ENCODE measurements at regions not wholly inside any gene's neighbourhood (a gene's known extent, or its start where the extent isn't known, plus 50 kb on each side); places are given as distances from the start of the nearest gene placed in this dataset.

DNA sequence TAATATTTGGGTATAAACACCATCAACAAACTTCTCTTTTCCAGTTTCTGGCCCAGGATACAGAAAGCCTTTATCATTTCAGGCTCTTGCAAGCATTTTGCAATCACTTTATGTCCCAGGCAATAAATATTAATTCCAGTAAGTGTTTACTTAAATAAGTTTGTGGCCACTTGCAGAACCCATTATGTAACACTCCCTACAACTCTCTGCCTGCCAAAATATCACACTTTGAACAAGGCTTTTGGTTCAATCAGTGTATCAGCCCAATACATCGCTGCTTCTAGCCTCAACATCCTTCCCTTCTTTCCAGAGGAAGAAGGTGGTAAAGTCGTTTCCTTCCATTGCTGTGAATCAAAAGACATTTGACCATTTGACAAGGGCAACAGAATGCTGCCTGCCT, 203.0 kb upstream of the USP25 start:
- DNase-seq (ENCODE audit: low read depth in 2 of 2), result no peak

DNA sequence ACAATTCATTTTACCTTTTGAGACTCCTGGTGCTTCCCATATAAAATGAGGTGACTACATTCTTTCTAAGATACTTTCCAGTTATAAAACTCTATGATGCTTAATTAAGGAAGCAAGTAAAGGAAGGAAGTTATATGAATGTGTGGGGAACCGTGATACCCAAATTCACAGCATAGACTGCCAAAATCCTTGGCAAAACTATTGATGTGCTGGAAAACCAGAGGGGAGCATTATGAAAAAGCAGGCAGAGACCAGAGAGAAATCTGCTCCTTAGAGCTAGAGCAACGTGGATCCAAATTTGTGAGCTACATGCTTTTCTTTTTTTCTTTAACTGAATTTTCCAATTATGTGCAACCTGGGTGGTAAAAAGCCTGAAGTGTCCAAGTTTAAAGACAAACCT, 201.4 kb upstream of the USP25 start:
- no peak for DNase-seq (ENCODE audit: low read depth in 2 of 2)

DNA sequence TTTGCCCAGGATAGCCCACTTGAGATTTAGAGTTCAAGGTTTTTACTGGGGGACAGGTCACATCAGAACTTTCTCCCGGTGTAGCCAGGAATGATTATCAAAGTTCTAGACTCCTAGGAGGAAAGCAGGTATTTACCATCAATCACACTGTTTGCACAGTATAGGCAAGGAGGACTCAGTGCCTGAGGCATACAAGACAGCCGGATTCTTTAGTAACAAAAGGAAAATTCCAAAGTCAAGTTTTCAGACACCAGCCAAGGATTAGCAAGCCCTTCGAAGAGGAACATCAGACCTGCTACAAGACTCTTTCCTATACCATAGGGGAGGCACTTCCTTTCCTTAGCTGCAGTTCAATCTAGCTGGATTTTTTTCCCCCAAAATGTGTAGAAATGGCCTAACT, 197.8 kb upstream of the USP25 start:
- DNase-seq (ENCODE audit: low read depth in 2 of 2), result no peak

DNA sequence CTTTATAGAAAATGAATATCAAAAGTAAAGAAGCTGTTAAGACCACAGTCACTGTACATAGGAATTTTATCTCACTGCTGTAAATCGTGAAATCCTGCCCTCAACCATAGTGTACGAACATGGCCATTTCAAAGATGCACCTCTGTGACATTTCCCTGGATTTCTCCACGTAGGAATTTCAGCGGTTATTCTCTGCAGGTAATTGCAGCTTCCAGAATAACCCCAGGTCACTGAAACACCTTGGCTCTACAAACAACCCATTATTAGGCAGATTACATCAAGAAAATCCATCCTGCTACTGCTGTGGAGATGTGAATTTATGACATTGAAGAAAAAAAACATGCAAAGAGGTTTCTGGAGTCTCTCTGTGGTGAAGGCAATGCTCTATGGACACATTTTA, 196.2 kb upstream of the USP25 start:
- no peak for DNase-seq (ENCODE audit: low read depth in 2 of 2)

DNA sequence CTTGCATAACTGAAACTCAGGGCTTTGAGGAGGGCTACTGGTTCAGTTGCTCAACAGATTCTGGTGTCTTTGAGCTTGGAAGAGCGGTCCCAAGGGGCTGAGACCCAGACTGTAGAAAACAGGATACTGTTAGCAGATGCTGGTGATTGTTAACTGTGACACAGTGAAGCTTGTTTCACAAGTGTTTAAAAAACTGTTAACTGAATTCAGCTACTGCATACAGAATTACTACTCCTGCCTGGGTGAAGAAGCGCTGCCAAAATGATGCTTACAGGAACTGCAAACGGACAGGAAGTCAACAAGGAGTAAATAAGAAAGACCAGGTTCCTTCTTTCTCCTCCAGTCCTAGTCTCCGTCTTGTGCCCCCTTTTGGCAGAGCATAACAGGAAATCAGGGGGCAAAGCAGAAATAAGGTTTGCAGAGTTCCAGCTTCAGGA, 195.3 kb upstream of the USP25 start:
- DNase-seq (ENCODE audit: low read depth in 2 of 2), result no peak

DNA sequence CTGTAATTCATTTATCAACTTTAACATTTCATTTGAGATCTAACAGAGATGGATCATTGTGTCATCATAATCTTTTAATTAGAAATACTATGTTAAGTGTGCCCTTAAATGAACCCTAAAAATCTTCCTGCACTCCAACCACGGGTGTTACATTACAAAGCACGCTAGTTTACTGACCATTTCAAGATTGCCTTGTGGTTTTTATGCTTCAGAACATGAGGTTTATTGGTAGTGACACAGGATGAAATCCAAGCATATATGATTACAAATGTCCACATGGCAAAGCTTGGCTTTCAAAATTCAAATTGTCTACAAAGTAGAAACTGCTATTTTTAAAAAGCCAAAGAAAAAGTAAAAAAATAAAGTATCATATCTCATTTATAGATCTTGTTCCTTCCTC, 190.4 kb upstream of the USP25 start:
- DNase-seq (ENCODE audit: low read depth in 2 of 2), result no peak

DNA sequence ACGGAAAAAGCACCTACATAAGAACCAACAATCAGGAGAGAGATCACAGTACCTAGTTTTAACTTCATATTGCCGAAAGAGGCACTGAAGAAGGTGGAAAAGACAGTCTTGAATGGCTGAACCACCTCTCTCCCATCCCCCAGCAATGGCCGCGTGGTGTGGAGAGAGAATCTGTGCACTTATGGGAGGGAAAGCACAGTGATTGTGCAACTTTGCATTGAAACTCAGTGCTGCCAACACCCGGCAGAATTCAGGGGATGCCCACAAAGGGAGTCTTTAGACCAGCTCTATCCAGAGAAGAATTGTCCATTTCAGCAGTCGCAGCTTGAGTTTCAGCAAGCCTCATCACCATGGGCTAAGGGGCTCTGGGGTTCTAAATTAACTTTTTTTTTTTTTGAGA, 186.3 kb upstream of the USP25 start:
- DNase-seq (ENCODE audit: low read depth in 2 of 2), result no peak

DNA sequence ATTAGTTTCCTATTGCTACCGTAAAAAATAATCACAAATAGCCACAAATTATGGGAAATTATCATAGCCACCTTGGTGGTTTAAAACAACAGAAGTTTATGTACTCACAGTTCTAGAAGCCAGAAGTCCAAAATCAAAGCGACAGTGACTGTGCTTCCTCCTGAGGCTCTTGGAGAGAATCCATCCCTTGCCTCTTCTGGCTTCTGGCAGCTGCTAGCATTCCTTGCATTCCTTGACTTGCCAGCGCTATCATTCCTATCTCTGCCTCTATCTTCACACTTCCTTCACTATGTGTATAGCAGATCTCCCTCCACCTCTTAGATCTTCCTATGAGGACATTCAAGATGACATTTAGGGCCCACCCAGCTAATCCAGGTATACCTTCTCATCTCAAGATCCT, 180.1 kb upstream of the USP25 start:
- DNase-seq (ENCODE audit: low read depth in 2 of 2), result no peak

DNA sequence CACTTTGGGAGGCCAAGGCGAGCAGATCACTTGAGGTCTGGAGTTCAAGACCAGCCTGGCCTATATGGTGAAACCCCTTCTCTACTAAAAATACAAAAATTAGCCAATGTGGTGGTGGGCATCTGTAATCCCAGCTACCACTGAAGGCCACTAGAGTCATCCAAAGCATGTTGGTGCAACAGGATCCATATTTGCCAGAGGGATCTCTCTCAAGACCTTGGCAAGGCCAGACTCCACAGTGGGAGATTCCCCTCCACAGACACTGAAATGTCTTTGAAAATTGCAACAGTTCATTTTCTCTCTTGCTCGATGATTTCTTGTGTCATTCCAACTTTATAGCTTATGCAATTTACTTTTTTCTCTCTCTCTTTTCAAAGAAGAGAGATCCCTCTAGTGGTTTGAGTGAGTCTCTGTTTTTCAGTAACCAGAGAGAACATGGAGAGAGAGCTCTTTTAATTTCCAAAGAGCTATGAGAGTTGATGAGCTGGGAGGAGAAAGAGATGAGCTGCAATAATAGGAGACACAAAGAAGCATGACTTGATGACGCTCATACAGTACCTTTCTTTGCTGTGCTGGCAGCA, 176.8 kb upstream of the USP25 start:
- no peak for DNase-seq (ENCODE audit: low read depth in 2 of 2)

DNA sequence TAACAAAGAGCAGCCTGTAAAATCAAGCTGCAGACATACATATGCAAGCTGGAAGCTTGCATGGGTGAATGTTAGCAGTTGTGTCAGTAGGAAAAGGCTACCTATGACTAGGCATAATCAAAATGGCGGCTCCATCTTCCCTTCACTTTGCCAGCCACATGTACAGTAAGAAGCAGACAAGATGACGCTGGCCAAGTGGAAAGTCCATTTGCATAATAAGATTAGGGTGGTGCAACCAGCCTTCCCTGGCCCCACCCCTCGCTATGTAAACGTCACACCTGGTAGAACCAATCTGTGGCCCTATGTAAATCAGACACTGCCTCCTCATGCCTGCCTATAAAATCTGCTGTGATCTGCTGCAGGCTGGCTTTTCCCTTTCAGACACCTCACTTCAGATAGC, 171.9 kb upstream of the USP25 start:
- DNase-seq (ENCODE audit: low read depth in 2 of 2), result no peak

DNA sequence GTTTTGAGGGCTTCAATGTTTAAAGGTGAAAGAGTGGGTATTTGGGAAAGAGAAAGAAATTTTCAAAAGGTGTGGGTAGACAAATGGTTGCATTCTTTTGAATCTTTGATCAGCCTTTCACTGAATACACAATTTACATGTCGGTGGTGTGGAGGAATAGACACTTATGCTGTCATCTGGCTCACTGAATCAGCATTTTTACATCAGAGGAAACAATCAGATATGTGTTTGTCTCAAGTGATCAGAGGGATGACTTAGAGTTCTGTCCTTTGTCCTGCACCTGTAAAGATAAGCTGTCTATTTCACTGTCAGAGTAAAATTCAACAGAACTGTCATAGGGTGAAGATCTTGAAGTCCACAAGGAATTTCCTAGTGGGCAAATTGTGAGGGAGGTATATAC, 170.9 kb upstream of the USP25 start:
- DNase-seq (ENCODE audit: low read depth in 2 of 2), result no peak

DNA sequence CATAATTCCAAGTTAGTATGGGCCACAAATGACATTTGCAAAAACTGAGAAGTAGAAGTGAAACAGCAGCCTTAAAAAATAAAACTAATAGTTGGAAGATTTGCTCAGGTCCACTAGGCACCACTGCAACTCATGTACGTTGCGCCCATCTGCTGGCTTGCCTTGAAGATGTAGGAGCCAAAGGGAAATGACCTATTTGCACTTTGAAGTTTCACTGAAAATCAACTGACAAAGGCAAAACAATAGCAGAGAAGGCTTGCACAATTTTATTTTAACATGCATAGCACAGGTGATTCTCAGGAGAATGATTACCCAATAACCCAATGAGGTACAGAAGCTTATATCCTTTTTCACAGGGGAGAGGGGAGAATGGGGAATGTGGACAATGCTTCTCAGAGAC, 170.1 kb upstream of the USP25 start:
- DNase-seq (ENCODE audit: low read depth in 2 of 2), result no peak

DNA sequence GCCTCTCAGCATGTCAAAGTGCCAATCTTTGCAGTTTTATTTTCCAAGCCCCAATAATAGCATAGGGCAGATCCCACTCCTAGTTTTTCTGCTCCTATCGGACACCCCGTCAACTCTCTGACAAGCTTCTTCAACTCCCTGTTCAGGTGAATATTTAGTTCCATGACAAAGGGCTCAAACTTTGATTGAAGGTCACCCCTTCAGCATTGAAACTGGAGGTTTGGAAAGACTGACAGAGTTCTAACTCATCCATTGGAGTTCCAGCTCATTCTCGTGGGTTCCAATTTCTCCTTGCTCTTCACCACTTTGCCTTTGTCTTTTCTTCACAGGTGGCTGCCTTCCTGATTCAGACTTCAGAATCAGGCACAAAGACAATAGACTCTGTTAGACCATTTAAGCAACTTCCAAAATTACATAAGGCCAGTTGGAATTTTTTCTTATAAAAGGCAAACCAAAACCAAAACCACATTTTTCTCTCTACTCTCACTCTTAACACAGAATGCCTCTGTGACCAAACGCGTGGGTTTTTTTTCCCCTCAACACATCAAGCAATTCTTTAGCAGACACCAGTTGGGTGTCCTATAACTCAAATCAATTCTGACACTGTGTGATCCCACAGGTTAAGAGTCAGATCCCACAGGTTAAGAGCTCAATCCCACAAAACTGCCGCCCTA, 169.3 kb upstream of the USP25 start:
- no peak for DNase-seq (ENCODE audit: low read depth in 2 of 2)

DNA sequence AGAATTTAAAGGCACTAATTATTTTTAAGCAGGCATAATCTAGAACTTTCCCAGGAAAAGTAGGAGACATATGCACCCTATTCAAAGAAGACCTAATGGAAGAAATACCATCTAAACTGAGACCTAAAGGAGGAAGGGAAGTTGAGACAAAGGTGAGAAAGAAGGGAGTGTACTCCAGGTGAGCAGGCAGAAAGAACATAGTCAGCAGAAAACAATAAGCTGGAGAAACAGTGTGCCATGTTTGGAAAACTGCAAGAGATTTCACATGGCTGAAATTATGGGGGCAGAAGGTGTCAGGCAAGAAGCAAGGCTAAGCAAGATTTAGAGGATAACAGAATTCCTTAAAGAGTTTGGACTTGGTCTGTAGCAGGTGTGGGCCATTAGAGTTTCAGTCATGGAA, 167.0 kb upstream of the USP25 start:
- DNase-seq (ENCODE audit: low read depth in 2 of 2), result no peak

DNA sequence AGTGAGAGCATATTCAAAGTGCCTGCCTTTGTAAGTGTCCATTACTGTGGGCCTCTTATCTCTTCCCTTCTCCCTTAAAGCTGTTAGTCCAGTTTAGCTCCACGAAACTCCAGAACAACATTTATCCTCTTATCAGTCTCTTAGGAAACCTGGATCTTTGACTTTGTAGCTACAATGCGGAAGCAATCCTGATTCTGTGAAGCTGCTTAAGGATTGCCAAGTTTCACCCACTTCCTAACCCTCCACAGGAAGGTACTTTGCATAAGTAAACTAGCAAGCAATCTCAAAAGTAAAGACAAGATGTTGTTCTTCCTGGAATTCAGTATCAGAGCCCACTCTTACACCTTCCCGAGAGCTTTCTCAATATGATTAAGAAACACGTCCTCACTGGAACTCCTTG, 164.9 kb upstream of the USP25 start:
- DNase-seq (ENCODE audit: low read depth in 2 of 2), result no peak

DNA sequence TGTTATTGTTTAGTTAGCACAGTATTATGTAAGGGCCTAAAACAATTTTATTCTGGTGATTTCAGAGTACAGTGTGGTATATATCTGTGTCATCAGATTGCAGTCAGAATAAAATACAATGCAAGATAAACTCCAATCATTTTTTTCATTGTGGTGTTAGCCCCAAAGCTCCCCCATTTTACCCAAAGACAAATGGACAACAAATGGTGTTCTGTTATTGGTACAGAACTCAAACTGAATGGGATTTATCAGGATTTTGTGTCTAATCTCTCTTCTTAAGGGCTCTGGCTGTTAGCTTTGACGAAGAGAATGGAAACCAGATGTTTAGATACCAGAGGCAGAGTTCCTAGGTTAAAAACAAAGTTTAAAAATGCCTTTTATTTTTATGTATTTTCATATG, 163.1 kb upstream of the USP25 start:
- DNase-seq (ENCODE audit: low read depth in 2 of 2), result no peak

DNA sequence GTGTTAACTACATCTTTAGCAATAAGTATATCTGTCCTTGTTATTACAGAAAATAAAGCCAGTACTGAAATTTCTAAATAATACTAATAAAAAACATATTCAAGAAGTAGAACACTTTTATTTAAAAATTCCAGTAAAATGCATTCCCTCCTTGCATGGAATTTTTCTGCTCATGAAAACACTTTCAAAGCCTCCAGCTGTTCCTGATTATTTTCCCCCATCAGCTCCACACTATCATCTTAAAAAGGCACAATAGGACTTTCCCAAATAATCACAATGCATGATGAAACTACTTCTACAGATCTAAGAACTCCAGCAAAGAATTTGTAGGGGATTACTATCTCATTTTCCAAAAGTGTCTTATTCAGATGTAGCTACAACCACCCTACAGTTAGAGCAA, 162.6 kb upstream of the USP25 start:
- DNase-seq (ENCODE audit: low read depth in 2 of 2), result no peak

DNA sequence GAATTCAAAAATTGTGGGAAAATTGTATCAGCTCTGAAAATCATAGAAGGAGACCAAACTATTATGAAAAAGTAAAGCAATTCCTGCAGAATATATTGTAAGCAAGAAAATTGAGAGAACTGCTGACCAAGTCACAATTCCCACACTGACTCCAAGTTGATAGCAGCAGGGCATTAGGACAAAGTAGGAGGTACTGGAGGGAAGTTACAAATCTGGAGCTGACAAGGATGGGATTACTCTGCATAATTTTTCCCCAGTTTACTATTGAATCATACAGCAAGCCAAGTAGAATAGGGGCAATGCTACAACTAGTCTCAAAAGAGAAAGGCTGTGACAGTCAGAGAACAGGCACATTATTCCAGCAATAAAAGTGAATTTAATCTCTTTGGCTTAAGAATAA, 161.3 kb upstream of the USP25 start:
- DNase-seq (ENCODE audit: low read depth in 2 of 2), result no peak

DNA sequence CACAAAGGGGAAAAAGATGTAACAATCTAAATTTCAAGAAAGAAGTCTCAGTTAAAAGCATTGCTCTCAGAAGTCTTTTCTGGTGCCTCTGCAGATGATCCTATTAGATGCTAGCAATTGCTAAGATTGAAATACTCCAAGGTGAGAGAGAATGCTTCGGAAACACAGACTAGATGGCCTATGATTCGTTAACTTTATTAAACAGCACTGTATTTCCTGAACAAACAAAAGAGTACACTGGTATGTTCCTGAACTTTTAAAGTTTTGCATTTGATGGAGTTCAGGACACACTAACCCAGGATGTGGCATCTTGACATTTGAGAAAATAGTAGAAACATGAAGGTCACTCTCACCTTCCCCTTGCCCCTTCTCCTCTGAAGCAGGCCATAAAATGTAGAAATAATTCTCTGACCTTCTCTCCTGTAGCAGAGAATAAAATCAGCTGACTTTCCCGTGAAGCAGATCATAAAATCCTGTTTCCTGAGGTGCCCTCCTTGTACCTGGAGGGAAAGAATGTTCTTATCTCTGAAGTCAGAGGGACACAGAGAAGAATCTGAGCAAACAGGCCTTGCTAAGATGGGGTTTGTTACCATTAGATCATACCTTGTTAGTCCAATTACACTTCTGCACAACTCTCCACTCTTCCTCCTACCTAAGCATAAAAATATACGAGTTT, 142.9 kb upstream of the USP25 start:
- DNase-seq (ENCODE audit: low read depth in 2 of 2), result no peak

DNA sequence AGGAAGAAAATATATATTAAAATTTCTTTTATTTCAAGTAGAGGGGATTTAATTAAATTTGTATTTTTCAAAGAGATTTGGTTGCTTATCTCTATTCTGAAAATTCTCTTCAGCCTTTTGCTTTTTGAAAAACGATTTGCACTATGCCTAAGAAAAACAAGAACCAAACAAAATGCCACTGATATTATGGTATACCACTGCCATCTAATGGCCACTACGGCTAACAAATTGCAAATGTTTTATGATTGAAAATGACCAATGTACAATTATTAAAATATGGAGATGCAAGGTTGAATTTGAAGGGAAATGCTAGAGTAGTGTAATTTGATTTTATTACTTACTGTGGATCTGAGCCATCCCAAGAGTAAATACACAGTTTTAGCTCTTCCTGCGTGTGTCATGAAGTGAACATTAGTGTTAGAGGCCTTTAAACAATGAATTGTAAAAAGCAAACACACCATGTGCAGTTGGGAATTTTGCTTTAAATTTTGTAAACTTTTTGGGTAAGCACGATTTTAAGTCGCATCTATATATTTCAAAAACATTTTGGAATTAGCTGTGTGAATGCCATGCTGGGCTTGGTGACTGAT, 137.4 kb upstream of the USP25 start:
- DNase-seq (ENCODE audit: low read depth in 2 of 2), result peak in 1 of 2 donors; percentile 3

DNA sequence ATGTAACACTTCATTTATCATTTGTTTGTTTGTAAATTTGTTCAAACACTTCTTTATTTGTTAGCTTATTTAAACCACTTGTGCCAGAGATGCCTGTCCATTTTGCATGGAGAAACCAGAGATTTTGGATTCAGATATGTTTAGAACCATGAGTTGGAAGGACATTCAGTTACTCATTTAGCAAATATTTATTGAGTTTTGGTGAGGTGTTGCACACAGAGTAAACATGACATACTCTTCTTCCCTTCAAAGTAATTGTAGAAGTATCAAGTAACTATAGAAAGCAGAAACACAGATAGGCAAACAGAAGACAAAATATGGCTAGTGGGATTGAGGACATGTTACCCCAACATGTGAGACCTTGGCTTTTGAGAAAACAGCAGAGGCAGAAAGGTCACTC, 136.8 kb upstream of the USP25 start:
- no peak for DNase-seq (ENCODE audit: low read depth in 2 of 2)

DNA sequence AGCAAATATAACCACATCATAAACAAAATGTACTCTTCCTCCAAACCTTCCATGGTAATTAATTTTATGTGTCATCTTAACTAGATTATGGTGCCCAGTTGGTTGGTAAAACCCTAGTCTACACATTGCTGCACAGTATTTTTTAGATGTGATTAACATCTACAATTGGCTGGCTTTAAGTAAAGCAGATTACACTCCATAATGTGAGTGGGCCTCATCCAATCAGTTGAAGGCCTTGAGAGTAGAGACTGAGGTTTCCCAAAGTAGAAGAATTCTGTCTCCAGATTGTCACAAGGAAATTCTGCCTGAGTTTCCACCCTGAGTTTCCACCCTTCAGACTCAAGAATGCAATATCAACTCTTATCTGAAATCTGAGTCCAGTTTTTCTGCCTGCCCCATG, 128.4 kb upstream of the USP25 start:
- no peak for DNase-seq (ENCODE audit: low read depth in 2 of 2)

DNA sequence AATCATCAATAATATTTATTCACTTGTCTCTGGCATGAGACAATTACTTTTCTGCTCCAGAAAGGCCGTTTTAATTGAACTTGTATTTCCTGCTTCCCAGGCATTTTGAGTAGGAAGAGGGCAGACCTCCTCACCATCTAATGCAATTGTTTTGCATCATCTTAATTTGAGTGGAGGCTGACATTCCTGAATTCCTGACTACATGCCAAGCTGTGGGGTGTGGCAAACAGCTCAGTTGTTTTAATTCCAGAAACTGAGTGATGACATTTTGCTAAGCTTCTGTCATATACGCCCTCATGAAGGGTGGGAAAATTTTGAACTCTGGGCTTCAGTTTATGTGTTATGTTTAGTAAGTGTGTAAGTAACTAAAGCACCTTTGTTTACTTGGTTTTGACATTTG, 125.4 kb upstream of the USP25 start:
- no peak for DNase-seq (ENCODE audit: low read depth in 2 of 2)
